ENCODE measurements at regions not wholly inside any gene's neighbourhood (a gene's known extent, or its start where the extent isn't known, plus 50 kb on each side); places are given as distances from the start of the nearest gene placed in this dataset.

DNA sequence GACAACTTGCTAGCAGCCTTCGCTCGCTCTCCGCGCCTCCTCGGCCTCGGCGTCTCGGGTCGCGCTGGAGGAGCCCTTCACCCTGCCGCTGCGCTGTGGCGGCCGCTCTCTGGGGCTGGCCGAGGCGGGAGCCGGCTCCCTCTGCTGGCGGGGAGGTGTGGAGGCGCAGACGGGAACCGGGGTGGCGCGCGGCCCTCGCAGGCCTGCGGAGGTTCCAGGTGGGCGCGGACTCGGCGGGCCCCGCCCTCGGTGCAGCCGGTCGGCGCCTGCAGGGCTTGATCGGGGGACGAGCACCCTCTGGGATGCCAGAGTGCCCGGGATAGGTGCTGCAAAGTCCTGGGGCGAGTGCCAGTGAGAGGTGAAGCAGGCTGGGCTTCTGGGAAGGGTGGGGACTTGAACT, 989.9 kb downstream of the ROBO2 start:
- no peaks in the 10 kb centered on the region for H3K36me3 Mint-ChIP-seq
- no peak for DNase-seq (ENCODE audit: extremely low spot score, unreplicated experiment)

DNA sequence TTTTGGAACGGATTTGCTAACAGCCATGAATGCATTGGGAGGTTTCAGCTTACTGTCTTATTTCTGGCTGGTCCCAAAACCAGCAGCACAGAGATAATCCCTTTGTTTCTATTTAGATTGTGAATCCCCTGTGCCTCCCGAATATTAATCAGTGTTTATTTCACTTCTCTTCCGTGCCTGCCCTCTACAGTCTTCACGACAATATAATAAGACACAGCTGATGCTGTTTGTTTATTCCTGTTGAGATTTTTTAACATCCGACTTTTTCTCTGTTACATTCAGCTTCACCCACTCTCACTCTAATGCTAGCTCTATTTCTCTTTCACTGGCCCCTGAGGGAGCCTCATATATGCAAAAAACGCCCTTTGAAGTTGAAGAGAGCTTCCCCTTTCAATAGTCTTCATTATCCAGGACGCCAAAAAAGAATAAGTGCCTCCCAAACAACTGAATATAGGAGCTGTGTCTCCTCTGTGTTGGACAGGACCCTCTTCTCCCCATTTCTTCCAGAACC, 995.3 kb downstream of the ROBO2 start:
- no peaks in the 10 kb centered on the region for H3K36me3 Mint-ChIP-seq
- TF ChIP-seq CTCF (conservative IDR thresholded peaks at IDR 0.05), result no peak
- DNase-seq (ENCODE audit: extremely low spot score, unreplicated experiment), result no peak
- H3K4me3 Mint-ChIP-seq, result peak overlapping the region; percentile 18
- no peak overlapping the region for H3K27ac Mint-ChIP-seq
- H3K4me1 Mint-ChIP-seq (ENCODE audit: unreplicated experiment), result peaks cover 8% of the 10 kb centered on the region
- H3K27me3 Mint-ChIP-seq, result peaks cover 6% of the 10 kb centered on the region
- peaks cover 4% of the 10 kb centered on the region for H3K9me3 Mint-ChIP-seq

More for the DNA sequence above, 989.9 kb downstream of the ROBO2 start:
- no peak for TF ChIP-seq CTCF (conservative IDR thresholded peaks at IDR 0.05)
- Mint-ChIP-seq H3K27me3 (no peaks in the 10 kb centered on the region), H3K4me1 (ENCODE audit: unreplicated experiment) (no peaks in the 10 kb centered on the region), H3K4me3 (no peak overlapping the region), H3K27ac (no peak overlapping the region), H3K9me3 (peaks cover 8% of the 10 kb centered on the region)

DNA sequence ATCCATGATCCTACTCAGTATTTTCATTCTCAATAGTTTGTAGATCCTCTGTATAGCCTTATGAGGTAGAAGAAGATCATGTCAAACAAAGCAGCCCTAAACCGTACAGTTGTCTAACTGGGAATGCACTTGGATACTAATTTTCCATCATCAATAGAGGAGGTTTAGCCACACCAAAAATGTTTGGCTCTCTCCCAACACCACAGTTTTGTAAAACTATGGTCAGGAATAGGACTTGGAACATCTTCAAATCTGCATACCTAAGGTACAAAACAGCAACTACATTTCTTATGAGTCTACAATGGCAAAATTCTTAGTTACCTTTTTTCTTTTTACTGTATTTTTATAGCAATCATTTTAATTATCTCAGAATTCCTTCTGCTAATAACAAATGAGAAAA, 1001.6 kb downstream of the ROBO2 start:
- Mint-ChIP-seq H3K4me1 (ENCODE audit: unreplicated experiment) (no peaks in the 10 kb centered on the region), H3K36me3 (no peaks in the 10 kb centered on the region), H3K4me3 (no peak overlapping the region), H3K9me3 (peaks cover 7% of the 10 kb centered on the region), H3K27ac (no peak overlapping the region), H3K27me3 (no peaks in the 10 kb centered on the region)
- no peak for DNase-seq (ENCODE audit: extremely low spot score, unreplicated experiment)
- TF ChIP-seq CTCF (conservative IDR thresholded peaks at IDR 0.05), result no peak

- H3K4me1 Mint-ChIP-seq (ENCODE audit: unreplicated experiment), result no peaks in the 10 kb centered on the region
- H3K27me3 Mint-ChIP-seq, result no peaks in the 10 kb centered on the region
- H3K4me3 Mint-ChIP-seq, result no peak overlapping the region
- no peaks in the 10 kb centered on the region for H3K36me3 Mint-ChIP-seq
- H3K9me3 Mint-ChIP-seq, result no peaks in the 10 kb centered on the region
- no peak for TF ChIP-seq CTCF (conservative IDR thresholded peaks at IDR 0.05)
- DNase-seq (ENCODE audit: extremely low spot score, unreplicated experiment), result no peak
- no peak overlapping the region for H3K27ac Mint-ChIP-seq
Observed at GRCh38 chr3:78046566-78046965, 1006.7 kb downstream of the ROBO2 start.

GRCh38 chr3:78048698-78049097, 1008.8 kb downstream of the ROBO2 start:
- no peak overlapping the region for H3K4me3 Mint-ChIP-seq
- H3K9me3 Mint-ChIP-seq, result no peaks in the 10 kb centered on the region

More at GRCh38 chr3:78048698-78049097, 1008.8 kb downstream of the ROBO2 start:
- Mint-ChIP-seq H3K27ac (no peak overlapping the region), H3K36me3 (no peaks in the 10 kb centered on the region), H3K4me1 (ENCODE audit: unreplicated experiment) (no peaks in the 10 kb centered on the region), H3K27me3 (no peaks in the 10 kb centered on the region)
- no peak for DNase-seq (ENCODE audit: extremely low spot score, unreplicated experiment)
- no peak for TF ChIP-seq CTCF (conservative IDR thresholded peaks at IDR 0.05)
